Common myeloid progenitor, CD34-positive (primary cell): ENCODE measurements at regions not wholly inside any gene's neighbourhood (a gene's known extent, or its start where the extent isn't known, plus 50 kb on each side); places are given as distances from the start of the nearest gene placed in this dataset.
"Not testable (repeated sequence)": the region's sequence is repeated elsewhere in the genome, so short reads cannot be mapped to it uniquely, and the experiment has no call there.

ENCODE experiments used
- CTCF ChIA-PET: fragments of 350-600 bp; sonication (Branson Sonifier 250); formaldehyde crosslinking; loops from one replicate; lab custom pipeline; 2021; ENCODE audit warnings: antibody characterized with exemption; lab: Charles Lee
- POLR2A ChIA-PET: fragments of 350-600 bp; sonication (Branson Sonifier 250); formaldehyde crosslinking; loops from one replicate; lab custom pipeline; 2021; ENCODE audit warnings: antibody characterized with exemption; lab: Charles Lee
- DNase-seq, 3 donors: peaks; one replicate each; pipeline versions ENCODE4 v3.0.0 to v3.0.0-alpha.2; 2013
- H3K27ac ChIP-seq, 2 experiments: 1 replicate in 1 of 2; 2 replicates in 1 of 2; pipeline ENCODE4 v1.7.0; 2013; ENCODE audit warnings: inconsistent platforms in 2 of 2, low read length in 2 of 2, mild to moderate bottlenecking in 2 of 2, low read depth in 1 of 2, moderate library complexity in 1 of 2; ENCODE audit not compliant: severe bottlenecking in 2 of 2, insufficient read depth in 1 of 2, poor library complexity in 1 of 2
- H3K27me3 ChIP-seq, 5 experiments: replicated peaks in 2 of 5; 1 replicate in 3 of 5; 2 replicates in 2 of 5; pipeline versions ENCODE4 v1.6.1 to v1.7.0; 2013; ENCODE audit warnings: low read length in 4 of 5, mild to moderate bottlenecking in 2 of 5, moderate library complexity in 2 of 5, inconsistent platforms in 1 of 5; ENCODE audit not compliant: insufficient read depth in 5 of 5, control insufficient read depth in 4 of 5
- H3K36me3 ChIP-seq, 4 experiments: 1 replicate in 2 of 4; 2 replicates in 2 of 4; pipeline versions ENCODE4 v1.6.1 to v1.7.0; 2013; ENCODE audit warnings: low read length in 3 of 4, control low read depth in 1 of 4, mild to moderate bottlenecking in 1 of 4; ENCODE audit not compliant: control insufficient read depth in 4 of 4, insufficient read depth in 4 of 4
- H3K4me1 ChIP-seq, 4 experiments: 1 replicate in 3 of 4; 2 replicates in 1 of 4; pipeline versions ENCODE4 v1.6.1 to v1.7.1; 2013; ENCODE audit warnings: low read length in 3 of 4, mild to moderate bottlenecking in 3 of 4, control low read depth in 1 of 4, inconsistent platforms in 1 of 4, moderate library complexity in 1 of 4; ENCODE audit not compliant: control insufficient read depth in 4 of 4, insufficient read depth in 4 of 4; ENCODE audit errors: control extremely low read depth in 1 of 4
- H3K4me3 ChIP-seq, 7 experiments: 1 replicate in 4 of 7; 2 replicates in 3 of 7; pipeline versions ENCODE4 v1.5.1 to v1.7.0; 2013; ENCODE audit warnings: mild to moderate bottlenecking in 7 of 7, low read length in 6 of 7, moderate library complexity in 6 of 7, inconsistent platforms in 2 of 7, low read depth in 2 of 7, control low read depth in 1 of 7; ENCODE audit not compliant: insufficient read depth in 4 of 7, control insufficient read depth in 1 of 7; ENCODE audit errors: extremely low read depth in 1 of 7
- H3K9me3 ChIP-seq, 5 experiments: 1 replicate in 4 of 5; 2 replicates in 1 of 5; pipeline versions ENCODE4 v1.6.1 to v1.7.1; 2013; ENCODE audit warnings: low read length in 4 of 5, mild to moderate bottlenecking in 2 of 5, inconsistent platforms in 1 of 5, low read depth in 1 of 5, moderate library complexity in 1 of 5; ENCODE audit not compliant: control insufficient read depth in 4 of 5, insufficient read depth in 2 of 5; ENCODE audit errors: control extremely low read depth in 1 of 5
- WGBS: methylation state at CpG from one replicate; pipeline ENCODE4 v1.1.5; 2013; ENCODE audit not compliant: insufficient coverage; 5-methylcytosine and 5-hydroxymethylcytosine counted together

DNA sequence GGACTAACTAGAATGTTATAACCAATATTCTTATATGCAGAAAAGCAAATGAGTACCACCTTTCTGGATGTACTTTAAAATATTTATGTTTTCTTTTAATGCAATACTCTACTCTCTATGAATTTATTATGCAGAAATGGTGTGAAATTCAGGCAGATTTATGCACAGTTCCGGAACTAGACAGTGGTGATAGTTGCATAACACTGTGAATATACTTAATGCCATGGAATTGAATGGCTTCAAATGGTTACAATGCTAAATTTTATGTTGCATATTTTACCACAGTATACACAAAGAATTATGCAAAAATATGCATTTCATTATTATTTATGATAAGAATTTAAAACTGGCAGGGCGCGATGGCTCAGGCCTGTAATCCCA is 287.8 kb upstream of the FN1 start:
- H3K36me3 ChIP-seq = no peaks in the 10 kb centered on the region
- no CpG with 5 or more reads among the region's 3 CpGs for WGBS
- peaks cover 0 to 10% (median 8%) of the 10 kb centered on the region in 4 experiments for H3K4me1 ChIP-seq
- DNase-seq = no peak
- H3K9me3 ChIP-seq = no peaks in the 10 kb centered on the region
- H3K27ac ChIP-seq = no peak overlapping the region
- ChIA-PET CTCF (no interaction called here), POLR2A (no interaction called here)
- no peak overlapping the region for H3K4me3 ChIP-seq
- H3K27me3 ChIP-seq = no peaks in the 10 kb centered on the region

DNA sequence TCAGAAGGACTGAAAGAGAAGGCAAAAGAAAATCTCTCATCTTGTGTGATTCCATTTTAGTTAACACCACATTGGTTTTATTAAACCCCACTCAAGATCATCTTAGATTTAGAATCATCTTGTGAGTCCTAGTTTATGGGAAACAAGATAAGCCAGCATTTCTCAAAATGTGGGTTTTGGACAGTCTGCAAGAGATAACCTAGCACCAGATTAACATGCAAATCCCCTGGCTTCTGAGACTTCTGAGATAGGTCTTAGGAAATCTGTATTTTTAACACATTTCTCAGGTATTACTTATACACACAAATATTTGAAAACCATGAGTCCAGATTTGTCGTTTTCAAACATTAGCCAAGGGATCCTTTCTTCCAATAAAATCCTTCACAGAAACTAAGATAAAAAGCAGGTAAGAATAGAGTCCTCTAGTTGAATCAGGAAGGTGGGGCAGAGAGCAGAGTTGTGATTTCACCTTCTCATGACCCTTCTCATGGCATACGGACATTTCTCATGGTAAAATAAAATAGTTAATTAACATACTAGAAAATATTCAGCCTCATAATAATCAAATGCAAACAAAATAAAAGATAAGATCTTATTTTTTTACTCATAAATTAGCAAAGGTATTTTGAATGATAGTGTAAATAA is 287.2 kb upstream of the FN1 start:
- Histone ChIP-seq H3K27me3 (no peaks in the 10 kb centered on the region), H3K36me3 (no peaks in the 10 kb centered on the region), H3K4me3 (no peak overlapping the region), H3K27ac (no peak overlapping the region), H3K9me3 (no peaks in the 10 kb centered on the region), H3K4me1 (peaks cover 0 to 5% (median 2%) of the 10 kb centered on the region in 4 experiments)
- no CpG with 5 or more reads among the region's 2 CpGs for WGBS
- DNase-seq = no peak
- CTCF ChIA-PET = interaction anchor here (1.4 kb wide), 1 partner anchor 8 kb away, joined by 4 read pairs; no protein-coding TSS in a partner anchor
- POLR2A ChIA-PET = no interaction called here

- Histone ChIP-seq H3K4me1 (peaks cover 0 to 4% (median 1%) of the 10 kb centered on the region in 4 experiments), H3K9me3 (no peaks in the 10 kb centered on the region), H3K36me3 (no peaks in the 10 kb centered on the region), H3K27ac (no peak overlapping the region), H3K4me3 (no peak overlapping the region), H3K27me3 (no peaks in the 10 kb centered on the region)
- no peak for DNase-seq
- POLR2A ChIA-PET = no interaction called here
- CTCF ChIA-PET = interaction anchor here (1.4 kb wide), 1 partner anchor 9 kb away, joined by 4 read pairs; no protein-coding TSS in a partner anchor
- 97% methylated on average over 4 of the region's 5 CpGs for WGBS
Observed at GRCh38 chr2:215722125-215722524, 286.3 kb upstream of the FN1 start.

DNA sequence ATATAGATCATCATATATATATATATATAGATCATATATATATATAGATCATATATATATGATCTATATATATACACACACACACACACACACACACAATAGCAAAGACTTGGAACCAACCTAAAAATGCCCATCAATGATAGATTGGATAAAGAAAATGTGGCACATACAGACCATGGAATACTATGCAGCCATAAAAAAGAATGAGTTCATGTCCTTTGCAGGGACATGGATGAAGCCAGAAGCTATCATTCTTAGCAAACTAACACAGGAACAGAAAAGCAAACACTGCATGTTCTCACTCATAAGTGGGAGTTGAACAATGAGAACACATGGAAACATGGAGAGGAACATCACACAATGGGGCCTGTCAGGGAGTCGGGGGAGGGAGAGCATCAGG is 285.6 kb upstream of the FN1 start:
- H3K27me3 ChIP-seq, H3K36me3 ChIP-seq, H3K27ac ChIP-seq, DNase-seq, POLR2A ChIA-PET, H3K4me3 ChIP-seq, H3K9me3 ChIP-seq, H3K4me1 ChIP-seq: not testable (repeated sequence)
- WGBS = 100% methylated on average over 1 of the region's 1 CpG
- CTCF ChIA-PET = interaction anchor here (1.4 kb wide), 1 partner anchor 10 kb away, joined by 4 read pairs; no protein-coding TSS in a partner anchor

DNA sequence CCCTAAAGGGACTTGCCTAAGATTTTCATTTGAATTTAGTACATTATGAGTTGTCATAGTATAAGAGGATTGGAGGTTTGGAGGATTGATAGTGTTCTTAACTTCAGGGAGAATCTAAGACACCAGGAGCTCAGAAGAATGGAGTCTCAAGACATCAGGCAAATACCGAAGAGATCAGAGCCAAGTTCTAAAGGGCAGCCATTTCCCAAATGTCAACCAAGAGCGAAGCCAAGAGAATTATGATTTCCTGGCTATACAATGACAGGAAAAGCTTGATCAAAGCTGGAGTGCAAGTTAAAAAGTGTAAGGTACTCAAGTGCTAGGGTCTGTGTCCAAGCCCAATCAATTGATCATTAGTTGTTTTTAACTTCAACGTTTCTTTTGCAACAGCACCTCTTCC is 283.0 kb upstream of the FN1 start:
- CTCF ChIA-PET = no interaction called here
- no peak overlapping the region for H3K27ac ChIP-seq

DNA sequence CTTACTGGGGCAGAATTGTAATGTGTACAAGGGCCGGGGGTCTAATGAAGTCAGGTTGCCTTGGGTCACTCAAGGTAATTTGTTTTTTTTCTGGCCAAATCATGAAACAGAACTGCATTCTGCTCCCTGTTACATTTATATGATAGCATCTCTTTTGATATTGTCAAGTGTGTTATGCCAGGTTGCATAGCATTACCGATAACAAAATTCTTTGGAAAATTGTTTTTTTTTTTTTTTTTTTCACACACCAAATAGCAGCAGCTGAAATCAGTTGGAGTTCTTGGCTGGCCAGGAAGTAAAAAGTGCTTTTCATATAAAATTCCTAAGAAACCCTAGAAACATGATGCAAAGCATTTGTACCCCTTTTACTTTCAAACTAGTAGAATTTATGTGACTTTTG is 282.6 kb upstream of the FN1 start:
- Histone ChIP-seq H3K27ac (no peak overlapping the region), H3K9me3 (no peaks in the 10 kb centered on the region)
- WGBS = no CpG with 5 or more reads among the region's 2 CpGs

More for the DNA sequence above, 283.0 kb upstream of the FN1 start:
- H3K4me1 ChIP-seq = peaks cover 0 to 4% (median 1%) of the 10 kb centered on the region in 4 experiments
- POLR2A ChIA-PET = no interaction called here
- DNase-seq = no peak
- 10% methylated on average over 3 of the region's 3 CpGs for WGBS
- H3K4me3 ChIP-seq = no peak overlapping the region
- H3K36me3 ChIP-seq = no peaks in the 10 kb centered on the region
- peaks cover 0 to 2% (median 0%) of the 10 kb centered on the region in 5 experiments for H3K27me3 ChIP-seq
- H3K9me3 ChIP-seq = no peaks in the 10 kb centered on the region

GRCh38 chr2:215717501-215718381 is 281.9 kb upstream of the FN1 start:
- CTCF ChIA-PET = no interaction called here
- 51% methylated on average over 8 of the region's 11 CpGs for WGBS
- peak in 1 of 3 donors; percentile 10 for DNase-seq
- Histone ChIP-seq H3K9me3 (no peaks in the 10 kb centered on the region), H3K36me3 (no peaks in the 10 kb centered on the region), H3K4me1 (peaks cover 0 to 4% (median 1%) of the 10 kb centered on the region in 4 experiments), H3K27ac (no peak overlapping the region), H3K4me3 (no peak overlapping the region), H3K27me3 (peaks cover 0 to 2% (median 0%) of the 10 kb centered on the region in 5 experiments)
- POLR2A ChIA-PET = no interaction called here

More for the DNA sequence above, 282.6 kb upstream of the FN1 start:
- Histone ChIP-seq H3K4me1 (peaks cover 0 to 4% (median 1%) of the 10 kb centered on the region in 4 experiments), H3K36me3 (no peaks in the 10 kb centered on the region), H3K27me3 (peaks cover 0 to 2% (median 0%) of the 10 kb centered on the region in 5 experiments), H3K4me3 (no peak overlapping the region)
- ChIA-PET CTCF (no interaction called here), POLR2A (no interaction called here)
- DNase-seq = no peak
